ENCODE measurements at regions not wholly inside any gene's neighbourhood (a gene's known extent, or its start where the extent isn't known, plus 50 kb on each side); places are given as distances from the start of the nearest gene placed in this dataset.

- no peaks in the 10 kb centered on the region for H3K9me3 ChIP-seq (ENCODE audit: low read depth, low read length)
- no peak overlapping the region for H3K27ac ChIP-seq (ENCODE audit: low read depth, low read length)
- H3K4me2 ChIP-seq (ENCODE audit: insufficient read depth, low read length) = no peak overlapping the region
- no peaks in the 10 kb centered on the region for H4K20me1 ChIP-seq (ENCODE audit: insufficient read depth, low read length)
- no peaks in the 10 kb centered on the region for H3K4me1 ChIP-seq (ENCODE audit: insufficient read depth, low read length)
- no peak overlapping the region for H2AFZ ChIP-seq (ENCODE audit: low read length)
- no peak overlapping the region for H3K4me3 ChIP-seq (ENCODE audit: insufficient read depth, low read length)
- no peaks in the 10 kb centered on the region for H3K79me2 ChIP-seq (ENCODE audit: insufficient read depth, low read length)
- no peak for TF ChIP-seq CTCF (IDR thresholded peaks at IDR 0.05; ENCODE audit: extremely low read depth, low read depth, low read length)
- no peak for DNase-seq (ENCODE audit: insufficient read length, low spot score, missing footprints)
- H3K27me3 ChIP-seq (ENCODE audit: insufficient read depth, low read length) = no peaks in the 10 kb centered on the region
- no peaks in the 10 kb centered on the region for H3K36me3 ChIP-seq (ENCODE audit: insufficient read depth, low read length)
Observed at GRCh38 chr5:85304524-85304923, 919.8 kb upstream of the EDIL3 start.

GRCh38 chr5:85305766-85306165 is 921.1 kb upstream of the EDIL3 start:
- Histone ChIP-seq H3K4me2 (ENCODE audit: insufficient read depth, low read length) (no peak overlapping the region), H3K27me3 (ENCODE audit: insufficient read depth, low read length) (no peaks in the 10 kb centered on the region), H3K79me2 (ENCODE audit: insufficient read depth, low read length) (no peaks in the 10 kb centered on the region), H3K9me3 (ENCODE audit: low read depth, low read length) (no peaks in the 10 kb centered on the region), H3K4me1 (ENCODE audit: insufficient read depth, low read length) (no peaks in the 10 kb centered on the region), H4K20me1 (ENCODE audit: insufficient read depth, low read length) (no peaks in the 10 kb centered on the region), H3K4me3 (ENCODE audit: insufficient read depth, low read length) (no peak overlapping the region), H3K36me3 (ENCODE audit: insufficient read depth, low read length) (no peaks in the 10 kb centered on the region), H3K27ac (ENCODE audit: low read depth, low read length) (no peak overlapping the region), H2AFZ (ENCODE audit: low read length) (no peak overlapping the region)
- no peak for DNase-seq (ENCODE audit: insufficient read length, low spot score, missing footprints)
- no peak for TF ChIP-seq CTCF (IDR thresholded peaks at IDR 0.05; ENCODE audit: extremely low read depth, low read depth, low read length)

GRCh38 chr5:85311536-85311935 is 926.9 kb upstream of the EDIL3 start:
- Histone ChIP-seq H4K20me1 (ENCODE audit: insufficient read depth, low read length) (no peaks in the 10 kb centered on the region), H3K79me2 (ENCODE audit: insufficient read depth, low read length) (no peaks in the 10 kb centered on the region), H3K36me3 (ENCODE audit: insufficient read depth, low read length) (no peaks in the 10 kb centered on the region), H3K4me2 (ENCODE audit: insufficient read depth, low read length) (no peak overlapping the region), H3K9me3 (ENCODE audit: low read depth, low read length) (no peaks in the 10 kb centered on the region), H3K27ac (ENCODE audit: low read depth, low read length) (no peak overlapping the region), H3K27me3 (ENCODE audit: insufficient read depth, low read length) (no peaks in the 10 kb centered on the region), H3K4me3 (ENCODE audit: insufficient read depth, low read length) (no peak overlapping the region), H2AFZ (ENCODE audit: low read length) (no peak overlapping the region), H3K4me1 (ENCODE audit: insufficient read depth, low read length) (no peaks in the 10 kb centered on the region)
- no peak for DNase-seq (ENCODE audit: insufficient read length, low spot score, missing footprints)
- TF ChIP-seq CTCF (IDR thresholded peaks at IDR 0.05; ENCODE audit: extremely low read depth, low read depth, low read length) = no peak

GRCh38 chr5:85320495-85320894 is 935.8 kb upstream of the EDIL3 start:
- Histone ChIP-seq H3K4me1 (ENCODE audit: insufficient read depth, low read length) (no peaks in the 10 kb centered on the region), H3K4me3 (ENCODE audit: insufficient read depth, low read length) (no peak overlapping the region), H3K79me2 (ENCODE audit: insufficient read depth, low read length) (no peaks in the 10 kb centered on the region), H2AFZ (ENCODE audit: low read length) (no peak overlapping the region), H3K9me3 (ENCODE audit: low read depth, low read length) (peaks cover 2% of the 10 kb centered on the region), H3K27ac (ENCODE audit: low read depth, low read length) (no peak overlapping the region), H3K36me3 (ENCODE audit: insufficient read depth, low read length) (no peaks in the 10 kb centered on the region), H3K4me2 (ENCODE audit: insufficient read depth, low read length) (no peak overlapping the region), H4K20me1 (ENCODE audit: insufficient read depth, low read length) (no peaks in the 10 kb centered on the region), H3K27me3 (ENCODE audit: insufficient read depth, low read length) (no peaks in the 10 kb centered on the region)
- no peak for TF ChIP-seq CTCF (IDR thresholded peaks at IDR 0.05; ENCODE audit: extremely low read depth, low read depth, low read length)
- no peak for DNase-seq (ENCODE audit: insufficient read length, low spot score, missing footprints)
